Upper lobe of left lung (tissue), 4 donors: ENCODE measurements at regions not wholly inside any gene's neighbourhood (a gene's known extent, or its start where the extent isn't known, plus 50 kb on each side); places are given as distances from the start of the nearest gene placed in this dataset.

Experiments used
- CTCF ChIP-seq, 6 experiments: fragments of 450-650 bp in 4 of 6; fragments of 200-600 bp in 2 of 6; sonication (generic) in 2 of 6; IDR thresholded peaks; one replicate each; pipeline ENCODE4 v1.5.1; 2016 to 2019; ENCODE audit warnings: antibody characterized with exemption in 6 of 6
- EP300 ChIP-seq, 4 donors: sonication (generic); formaldehyde crosslinking; IDR thresholded peaks; one replicate each; pipeline ENCODE4 v1.5.1; 2017; ENCODE audit warnings: antibody characterized with exemption in 4 of 4, control low read depth in 2 of 4
- POLR2AphosphoS5 ChIP-seq, 2 donors: sonication (generic); formaldehyde crosslinking; IDR thresholded peaks; one replicate each; pipeline ENCODE4 v1.5.1; 2017; ENCODE audit warnings: antibody characterized with exemption in 2 of 2

- TF ChIP-seq CTCF (IDR thresholded peaks at IDR 0.05) (no peak), POLR2AphosphoS5 (IDR thresholded peaks at IDR 0.05) (no peak), EP300 (IDR thresholded peaks at IDR 0.05) (no peak)
Measured at GRCh38 chr1:185434721-185435120, 117.7 kb upstream of the IVNS1ABP start.
